Caki2 (cell line): ENCODE measurements at regions not wholly inside any gene's neighbourhood (a gene's known extent, or its start where the extent isn't known, plus 50 kb on each side); places are given as distances from the start of the nearest gene placed in this dataset.
"Not testable (repeated sequence)": the region's sequence is repeated elsewhere in the genome, so short reads cannot be mapped to it uniquely, and the experiment has no call there.

Experiments
- DNase-seq: peaks from one replicate; pipeline ENCODE4 v3.0.0-alpha.2; 2015; ENCODE audit warnings: low read depth
- in situ Hi-C: cut with HindIII; loops from 2 replicates; pipeline ENCODE4 v1.10.0; 2016; ENCODE audit warnings: low sequenced_read_pairs, low pct_unique_long_range_greater_than_20kb, mixed read lengths

GRCh38 chr2:72034353-72035095 is 113.1 kb downstream of the CYP26B1 start:
- no peak for DNase-seq
- in situ Hi-C loops = no loop called here

GRCh38 chr2:72033636-72034035 is 114.0 kb downstream of the CYP26B1 start:
- in situ Hi-C loops = no loop called here
- no peak for DNase-seq

- in situ Hi-C loops = no loop called here
- DNase-seq = no peak
Observed at GRCh38 chr2:72032481-72033041, 115.1 kb downstream of the CYP26B1 start.

GRCh38 chr2:72031346-72032110 is 116.1 kb downstream of the CYP26B1 start:
- in situ Hi-C loops = no loop called here

GRCh38 chr2:72028996-72029395 is 118.7 kb downstream of the CYP26B1 start:
- DNase-seq = no peak
- in situ Hi-C loops = no loop called here

More at GRCh38 chr2:72031346-72032110, 116.1 kb downstream of the CYP26B1 start:
- no peak for DNase-seq

GRCh38 chr2:72028351-72028995 is 119.2 kb downstream of the CYP26B1 start:
- no peak for DNase-seq
- in situ Hi-C loops = no loop called here

- DNase-seq = no peak
- in situ Hi-C loops = no loop called here
Observed at GRCh38 chr2:72027426-72028161, 120.1 kb downstream of the CYP26B1 start.

GRCh38 chr2:72026819-72027425 is 120.7 kb downstream of the CYP26B1 start:
- DNase-seq = no peak
- in situ Hi-C loops = no loop called here

GRCh38 chr2:72024451-72025175 is 123.0 kb downstream of the CYP26B1 start:
- no peak for DNase-seq
- in situ Hi-C loops = no loop called here

GRCh38 chr2:72023678-72024390 is 123.8 kb downstream of the CYP26B1 start:
- DNase-seq = no peak
- in situ Hi-C loops = no loop called here

- DNase-seq, in situ Hi-C loops: not testable (repeated sequence)
Observed at GRCh38 chr2:72021371-72021770, 126.3 kb downstream of the CYP26B1 start.

GRCh38 chr2:72015266-72015665 is 132.4 kb downstream of the CYP26B1 start:
- in situ Hi-C loops = no loop called here

GRCh38 chr2:72014831-72015230 is 132.8 kb downstream of the CYP26B1 start:
- in situ Hi-C loops = no loop called here

More at GRCh38 chr2:72015266-72015665, 132.4 kb downstream of the CYP26B1 start:
- no peak for DNase-seq

GRCh38 chr2:72013726-72014125 is 133.9 kb downstream of the CYP26B1 start:
- in situ Hi-C loops = no loop called here
- DNase-seq = no peak

More at GRCh38 chr2:72014831-72015230, 132.8 kb downstream of the CYP26B1 start:
- DNase-seq = no peak

GRCh38 chr2:72012886-72013574 is 134.6 kb downstream of the CYP26B1 start:
- in situ Hi-C loops = no loop called here
- no peak for DNase-seq

GRCh38 chr2:72011791-72012190 is 135.9 kb downstream of the CYP26B1 start:
- no peak for DNase-seq
- in situ Hi-C loops = no loop called here
